OCI-LY7 (cell line): ENCODE measurements at regions not wholly inside any gene's neighbourhood (a gene's known extent, or its start where the extent isn't known, plus 50 kb on each side); places are given as distances from the start of the nearest gene placed in this dataset.

Source experiments
- BruUV-seq: library from RNA; stranded (reverse); fragments of 400-500 nt; replicated peaks from 2 replicates; lab custom pipeline; 2021; lab: Mats Ljungman, UMichigan
- CTCF ChIA-PET: fragments of 300-600 bp; sonication (Branson Sonifier 250); formaldehyde crosslinking; loops from one replicate; lab custom pipeline; 2022; ENCODE audit warnings: antibody characterized with exemption; ENCODE audit not compliant: unreplicated experiment; lab: Charles Lee
- POLR2A ChIA-PET: fragments of 300-600 bp; sonication (Branson Sonifier 250); formaldehyde crosslinking; loops from one replicate; lab custom pipeline; 2022; ENCODE audit warnings: antibody characterized with exemption; lab: Charles Lee
- DNase-seq: peaks from one replicate; pipeline ENCODE4 v3.0.0-alpha.2; 2015; ENCODE audit warnings: low spot score
- H2AFZ ChIP-seq: fragments of 200-600 bp; sonication (generic), shearing (Covaris generic); 2 replicates; pipeline ENCODE4 v1.6.1; 2014; ENCODE audit warnings: mild to moderate bottlenecking, antibody characterized with exemption, low read length, moderate library complexity
- H3K27ac ChIP-seq: fragments of 200-600 bp; sonication (generic); 2 replicates; pipeline ENCODE4 v1.5.1; 2014; ENCODE audit warnings: mixed run types, low read depth, mild to moderate bottlenecking, moderate library complexity, low read length, inconsistent platforms; ENCODE audit not compliant: poor library complexity, severe bottlenecking
- H3K36me3 ChIP-seq: fragments of 200-600 bp; sonication (generic); 2 replicates; pipeline ENCODE4 v1.6.1; 2014; ENCODE audit warnings: mild to moderate bottlenecking, antibody characterized with exemption, low read length, moderate library complexity, mixed read lengths; ENCODE audit not compliant: insufficient read depth
- H3K4me1 ChIP-seq: fragments of 200-600 bp; sonication (generic); 2 replicates; pipeline ENCODE4 v1.5.1; 2014; ENCODE audit warnings: mild to moderate bottlenecking, low read length; ENCODE audit not compliant: insufficient read depth, poor library complexity, severe bottlenecking
- H3K4me2 ChIP-seq: fragments of 200-600 bp; sonication (generic); 2 replicates; pipeline ENCODE4 v1.6.1; 2014; ENCODE audit warnings: mild to moderate bottlenecking, low read length
- H3K4me3 ChIP-seq: fragments of 200-600 bp; sonication (generic); 2 replicates; pipeline ENCODE4 v1.5.1; 2014; ENCODE audit warnings: mild to moderate bottlenecking, low read depth, low read length; ENCODE audit not compliant: poor library complexity, severe bottlenecking
- H3K79me2 ChIP-seq: fragments of 200-600 bp; sonication (generic); 2 replicates; pipeline ENCODE4 v1.6.1; 2016; ENCODE audit warnings: low read depth, mild to moderate bottlenecking, low read length, moderate library complexity, mixed read lengths; ENCODE audit not compliant: insufficient read depth
- H3K9me2 ChIP-seq: fragments of 200-600 bp; sonication (generic); 2 replicates; pipeline ENCODE4 v1.6.1; 2016; ENCODE audit warnings: mild to moderate bottlenecking, low read length, mixed read lengths; ENCODE audit not compliant: insufficient read depth
- H3K9me3 ChIP-seq: fragments of 200-600 bp; sonication (generic); 2 replicates; pipeline ENCODE4 v1.6.1; 2014; ENCODE audit warnings: mild to moderate bottlenecking, mixed run types, low read length, mixed read lengths
- H4K20me1 ChIP-seq: fragments of 200-600 bp; sonication (generic); 2 replicates; pipeline ENCODE4 v1.6.1; 2014; ENCODE audit warnings: mild to moderate bottlenecking, antibody characterized with exemption, low read length, moderate library complexity, mixed read lengths; ENCODE audit not compliant: insufficient read depth
- EZH2phosphoT487 ChIP-seq: fragments of 200-600 bp; sonication (generic); IDR thresholded peaks from 2 replicates; pipeline ENCODE4 v1.6.1; 2018; ENCODE audit warnings: low read depth, borderline replicate concordance, mild to moderate bottlenecking, mixed run types, antibody characterized with exemption, low read length, moderate library complexity, mixed read lengths
- intact Hi-C: fragments of 100-400 bp; cut with micrococcal nuclease; formaldehyde crosslinking; loops from one replicate; pipeline ENCODE4 v1.10.0; 2022; ENCODE audit not compliant: unreplicated experiment
- TF ChIP-seq, protein P1 (sequence below): fragments of 200-600 bp; sonication (generic); conservative IDR thresholded peaks from 2 replicates; pipeline ENCODE4 v1.5.1; 2014; ENCODE audit warnings: mild to moderate bottlenecking, antibody characterized with exemption, low read length, moderate library complexity, mixed read lengths

DNA sequence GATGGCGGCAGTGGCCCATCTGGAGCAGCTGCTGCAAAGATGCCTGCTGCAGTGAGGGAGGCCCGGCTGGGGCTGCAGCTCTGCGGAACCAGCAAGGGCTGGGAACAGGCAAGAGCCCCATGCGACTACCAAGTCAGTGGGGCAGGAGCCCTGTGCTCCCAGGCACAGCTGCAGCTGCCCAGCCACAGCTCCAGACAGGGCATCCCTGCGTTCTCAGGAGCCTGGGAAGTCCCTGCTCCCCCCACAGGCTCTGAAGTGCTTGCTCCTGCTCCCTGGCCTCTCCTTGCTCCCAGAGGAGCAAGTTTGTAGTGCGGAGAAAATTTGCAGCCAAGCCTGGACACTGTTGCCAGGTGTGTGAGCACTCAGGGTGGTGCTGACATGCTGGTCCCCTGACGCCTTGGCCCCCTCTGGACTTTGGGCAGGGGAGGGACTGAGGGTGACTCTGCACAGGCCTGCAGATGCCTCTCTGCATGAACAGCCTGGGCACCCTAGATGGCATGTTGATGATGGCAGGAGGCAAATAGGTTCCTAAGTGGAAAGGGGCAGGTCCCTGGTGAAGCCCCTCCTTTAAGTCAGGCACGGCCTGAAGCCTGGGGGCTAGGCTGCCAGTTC lies 105.6 kb downstream of the LYZL1 start:
- no peak overlapping the region for H3K4me2 ChIP-seq
- H3K9me3 ChIP-seq, result no peaks in the 10 kb centered on the region
- no peak overlapping the region for H3K4me3 ChIP-seq
- no peaks in the 10 kb centered on the region for H3K4me1 ChIP-seq
- TF ChIP-seq, protein P1, sequence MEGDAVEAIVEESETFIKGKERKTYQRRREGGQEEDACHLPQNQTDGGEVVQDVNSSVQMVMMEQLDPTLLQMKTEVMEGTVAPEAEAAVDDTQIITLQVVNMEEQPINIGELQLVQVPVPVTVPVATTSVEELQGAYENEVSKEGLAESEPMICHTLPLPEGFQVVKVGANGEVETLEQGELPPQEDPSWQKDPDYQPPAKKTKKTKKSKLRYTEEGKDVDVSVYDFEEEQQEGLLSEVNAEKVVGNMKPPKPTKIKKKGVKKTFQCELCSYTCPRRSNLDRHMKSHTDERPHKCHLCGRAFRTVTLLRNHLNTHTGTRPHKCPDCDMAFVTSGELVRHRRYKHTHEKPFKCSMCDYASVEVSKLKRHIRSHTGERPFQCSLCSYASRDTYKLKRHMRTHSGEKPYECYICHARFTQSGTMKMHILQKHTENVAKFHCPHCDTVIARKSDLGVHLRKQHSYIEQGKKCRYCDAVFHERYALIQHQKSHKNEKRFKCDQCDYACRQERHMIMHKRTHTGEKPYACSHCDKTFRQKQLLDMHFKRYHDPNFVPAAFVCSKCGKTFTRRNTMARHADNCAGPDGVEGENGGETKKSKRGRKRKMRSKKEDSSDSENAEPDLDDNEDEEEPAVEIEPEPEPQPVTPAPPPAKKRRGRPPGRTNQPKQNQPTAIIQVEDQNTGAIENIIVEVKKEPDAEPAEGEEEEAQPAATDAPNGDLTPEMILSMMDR, result no peak
- TF ChIP-seq EZH2phosphoT487, result no peak
- ChIA-PET CTCF (no interaction called here), POLR2A (no interaction called here)
- intact Hi-C loops, result no loop called here
- BruUV-seq, result no TSS peak
- H3K79me2 ChIP-seq, result no peaks in the 10 kb centered on the region
- no peak for DNase-seq
- no peak overlapping the region for H2AFZ ChIP-seq
- no peaks in the 10 kb centered on the region for H3K9me2 ChIP-seq
- H3K27ac ChIP-seq, result no peak overlapping the region
- no peaks in the 10 kb centered on the region for H4K20me1 ChIP-seq
- no peaks in the 10 kb centered on the region for H3K36me3 ChIP-seq

GRCh38 chr10:29395409-29395808 lies 106.5 kb downstream of the LYZL1 start:
- Histone ChIP-seq H3K9me3 (no peaks in the 10 kb centered on the region), H3K4me2 (no peak overlapping the region), H3K36me3 (no peaks in the 10 kb centered on the region), H4K20me1 (no peaks in the 10 kb centered on the region), H3K79me2 (no peaks in the 10 kb centered on the region), H3K4me1 (no peaks in the 10 kb centered on the region), H2AFZ (no peak overlapping the region), H3K4me3 (no peak overlapping the region), H3K27ac (no peak overlapping the region), H3K9me2 (no peaks in the 10 kb centered on the region)
- intact Hi-C loops, result no loop called here
- TF ChIP-seq, protein P1, result no peak
- TF ChIP-seq EZH2phosphoT487, result no peak
- CTCF ChIA-PET, result no interaction called here
- DNase-seq, result no peak
- POLR2A ChIA-PET, result no interaction called here
- no TSS peak for BruUV-seq

DNA sequence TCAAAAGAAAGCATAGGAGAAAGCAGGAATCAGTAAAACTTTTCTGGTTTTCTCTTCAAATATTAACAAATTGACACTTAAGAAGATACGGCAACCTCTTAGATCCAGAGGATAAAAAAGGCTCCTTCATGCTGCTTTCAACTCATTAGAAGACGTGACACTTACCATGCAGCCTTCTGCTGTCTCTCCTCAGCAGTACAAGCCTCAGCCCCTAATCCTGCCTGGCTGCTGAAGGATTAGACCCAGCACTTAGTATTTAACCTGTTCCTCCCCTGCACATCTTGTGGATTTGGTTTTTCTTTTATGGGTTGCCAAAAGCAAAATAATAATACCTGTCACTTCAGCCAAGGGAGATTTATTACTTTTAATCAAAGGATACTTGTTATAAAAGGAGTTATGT lies 108.4 kb downstream of the LYZL1 start:
- ChIA-PET POLR2A (interaction anchor here (0.6 kb wide), 1 partner anchor 80 kb away, joined by 4 read pairs; no protein-coding TSS in a partner anchor), CTCF (no interaction called here)
- no TSS peak for BruUV-seq

More for the DNA sequence above, 108.4 kb downstream of the LYZL1 start:
- Histone ChIP-seq H2AFZ (no peak overlapping the region), H3K36me3 (no peaks in the 10 kb centered on the region), H3K27ac (no peak overlapping the region), H3K9me2 (no peaks in the 10 kb centered on the region), H3K4me1 (no peaks in the 10 kb centered on the region), H3K79me2 (no peaks in the 10 kb centered on the region), H3K9me3 (no peaks in the 10 kb centered on the region), H3K4me3 (no peak overlapping the region), H3K4me2 (no peak overlapping the region), H4K20me1 (no peaks in the 10 kb centered on the region)
- intact Hi-C loops, result no loop called here
- no peak for TF ChIP-seq EZH2phosphoT487
- TF ChIP-seq, protein P1, result no peak
- no peak for DNase-seq
